Esophagus muscularis mucosa (tissue), 3 donors: ENCODE measurements at regions not wholly inside any gene's neighbourhood (a gene's known extent, or its start where the extent isn't known, plus 50 kb on each side); places are given as distances from the start of the nearest gene placed in this dataset.

Source experiments
- CTCF ChIP-seq, 3 experiments: fragments of 200-600 bp in 2 of 3; fragments of 450-650 bp in 1 of 3; sonication (generic) in 2 of 3; IDR thresholded peaks; one replicate each; pipeline ENCODE4 v1.5.1; 2017 to 2019; ENCODE audit warnings: antibody characterized with exemption in 3 of 3, mild to moderate bottlenecking in 2 of 3, moderate library complexity in 1 of 3
- POLR2A ChIP-seq: fragments of 450-650 bp; IDR thresholded peaks from one replicate; pipeline ENCODE4 v1.6.1; 2017; ENCODE audit warnings: antibody characterized with exemption, moderate library complexity, mild to moderate bottlenecking, low read depth

- TF ChIP-seq CTCF (IDR thresholded peaks at IDR 0.05) (no peak), POLR2A (no peak)
These were observed 117.8 kb upstream of the RNF32 start for GRCh38 chr7:156522801-156523200.
